Osteoblast (primary cell): ENCODE measurements at regions not wholly inside any gene's neighbourhood (a gene's known extent, or its start where the extent isn't known, plus 50 kb on each side); places are given as distances from the start of the nearest gene placed in this dataset.
"Not testable (repeated sequence)": the region's sequence is repeated elsewhere in the genome, so short reads cannot be mapped to it uniquely, and the experiment has no call there.

ENCODE experiments used
- DNase-seq: peaks from one replicate; pipeline ENCODE4 v3.0.0; 2011; ENCODE audit warnings: low spot score, mixed read lengths; ENCODE audit not compliant: insufficient read length; ENCODE audit errors: missing footprints
- H2AFZ ChIP-seq: 2 replicates; pipeline ENCODE4 v1.6.0; 2011; ENCODE audit warnings: mild to moderate bottlenecking, low read length
- H3K27ac ChIP-seq: 2 replicates; pipeline ENCODE4 v1.5.1; 2011; ENCODE audit warnings: mild to moderate bottlenecking, low read depth, low read length, moderate library complexity
- H3K27me3 ChIP-seq: 2 replicates; pipeline ENCODE4 v1.6.0; 2012; ENCODE audit warnings: mild to moderate bottlenecking, control low read depth, inconsistent platforms, low read length, moderate library complexity; ENCODE audit not compliant: insufficient read depth
- H3K36me3 ChIP-seq: 2 replicates; pipeline ENCODE4 v1.5.1; 2011; ENCODE audit warnings: mild to moderate bottlenecking, low read length, control low read depth, moderate library complexity; ENCODE audit not compliant: insufficient read depth
- H3K4me1 ChIP-seq: 2 replicates; pipeline ENCODE4 v1.5.1; 2011; ENCODE audit warnings: mild to moderate bottlenecking, low read length, control low read depth, moderate library complexity; ENCODE audit not compliant: insufficient read depth
- H3K4me2 ChIP-seq: 2 replicates; pipeline ENCODE4 v1.6.0; 2011; ENCODE audit warnings: mild to moderate bottlenecking, low read length; ENCODE audit not compliant: insufficient read depth
- H3K4me3 ChIP-seq: fragments of 200-600 bp; sonication (generic); 3 replicates; pipeline ENCODE4 v1.5.1; 2012; ENCODE audit warnings: mild to moderate bottlenecking, low read length, inconsistent platforms; ENCODE audit not compliant: insufficient read depth
- H3K79me2 ChIP-seq: 2 replicates; pipeline ENCODE4 v1.6.0; 2012; ENCODE audit warnings: mild to moderate bottlenecking, low read length, control low read depth, inconsistent platforms; ENCODE audit not compliant: insufficient read depth
- H3K9me3 ChIP-seq: 2 replicates; pipeline ENCODE4 v1.5.1; 2011; ENCODE audit warnings: low read depth, low read length, control low read depth
- H4K20me1 ChIP-seq: 2 replicates; pipeline ENCODE4 v1.6.0; 2012; ENCODE audit warnings: mild to moderate bottlenecking, low read length, control low read depth; ENCODE audit not compliant: insufficient read depth
- TF ChIP-seq, protein P1 (sequence below): IDR thresholded peaks from 2 replicates; pipeline ENCODE4 v1.5.1; 2011; ENCODE audit warnings: mild to moderate bottlenecking, low read depth, low read length, moderate library complexity; ENCODE audit errors: extremely low read depth

- no peaks in the 10 kb centered on the region for H3K9me3 ChIP-seq
- no peaks in the 10 kb centered on the region for H3K79me2 ChIP-seq
- H3K36me3 ChIP-seq, result no peaks in the 10 kb centered on the region
- TF ChIP-seq, protein P1, sequence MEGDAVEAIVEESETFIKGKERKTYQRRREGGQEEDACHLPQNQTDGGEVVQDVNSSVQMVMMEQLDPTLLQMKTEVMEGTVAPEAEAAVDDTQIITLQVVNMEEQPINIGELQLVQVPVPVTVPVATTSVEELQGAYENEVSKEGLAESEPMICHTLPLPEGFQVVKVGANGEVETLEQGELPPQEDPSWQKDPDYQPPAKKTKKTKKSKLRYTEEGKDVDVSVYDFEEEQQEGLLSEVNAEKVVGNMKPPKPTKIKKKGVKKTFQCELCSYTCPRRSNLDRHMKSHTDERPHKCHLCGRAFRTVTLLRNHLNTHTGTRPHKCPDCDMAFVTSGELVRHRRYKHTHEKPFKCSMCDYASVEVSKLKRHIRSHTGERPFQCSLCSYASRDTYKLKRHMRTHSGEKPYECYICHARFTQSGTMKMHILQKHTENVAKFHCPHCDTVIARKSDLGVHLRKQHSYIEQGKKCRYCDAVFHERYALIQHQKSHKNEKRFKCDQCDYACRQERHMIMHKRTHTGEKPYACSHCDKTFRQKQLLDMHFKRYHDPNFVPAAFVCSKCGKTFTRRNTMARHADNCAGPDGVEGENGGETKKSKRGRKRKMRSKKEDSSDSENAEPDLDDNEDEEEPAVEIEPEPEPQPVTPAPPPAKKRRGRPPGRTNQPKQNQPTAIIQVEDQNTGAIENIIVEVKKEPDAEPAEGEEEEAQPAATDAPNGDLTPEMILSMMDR, result no peak
- no peak overlapping the region for H3K4me2 ChIP-seq
- peak; percentile 25 for DNase-seq
- H3K4me1 ChIP-seq, result no peaks in the 10 kb centered on the region
- no peak overlapping the region for H3K27ac ChIP-seq
- H4K20me1 ChIP-seq, result no peaks in the 10 kb centered on the region
- no peak overlapping the region for H2AFZ ChIP-seq
- no peak overlapping the region for H3K4me3 ChIP-seq
- no peaks in the 10 kb centered on the region for H3K27me3 ChIP-seq
These were observed 298.8 kb downstream of the RASEF start for GRCh38 chr9:82764061-82764668.

GRCh38 chr9:82774707-82775231, 288.2 kb downstream of the RASEF start:
- not testable (repeated sequence) for H3K27me3 ChIP-seq, H4K20me1 ChIP-seq, DNase-seq, H3K4me2 ChIP-seq, H2AFZ ChIP-seq, H3K4me3 ChIP-seq, H3K4me1 ChIP-seq, H3K36me3 ChIP-seq, H3K27ac ChIP-seq, H3K9me3 ChIP-seq, H3K79me2 ChIP-seq

- Histone ChIP-seq H3K27me3 (no peaks in the 10 kb centered on the region), H3K79me2 (no peaks in the 10 kb centered on the region), H3K36me3 (no peaks in the 10 kb centered on the region), H3K4me2 (no peak overlapping the region), H2AFZ (no peak overlapping the region), H3K27ac (no peak overlapping the region), H3K9me3 (no peaks in the 10 kb centered on the region), H3K4me3 (no peak overlapping the region), H3K4me1 (no peaks in the 10 kb centered on the region), H4K20me1 (no peaks in the 10 kb centered on the region)
- DNase-seq, result no peak
- TF ChIP-seq, protein P1, result no peak
These were observed 286.4 kb downstream of the RASEF start for GRCh38 chr9:82776508-82776907.

DNA sequence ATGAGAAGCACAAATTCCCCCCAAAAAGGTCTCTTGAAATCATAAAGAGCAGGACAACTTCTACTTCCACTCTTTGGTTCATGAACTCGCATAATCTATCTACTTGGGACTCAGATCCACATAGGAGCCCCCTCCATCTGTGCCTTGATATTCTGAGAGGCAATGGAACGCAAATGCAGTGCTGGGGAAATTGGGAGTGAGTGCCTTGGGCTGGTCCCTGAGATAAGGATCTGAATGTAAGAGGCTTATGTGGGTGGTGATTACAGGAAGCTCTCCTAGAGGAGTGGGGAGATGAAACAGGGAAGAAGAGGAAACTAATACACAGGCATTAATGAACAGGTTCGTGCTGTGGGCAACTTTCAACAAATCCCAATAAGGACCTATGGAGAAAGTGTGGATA, 285.6 kb downstream of the RASEF start:
- H3K4me3 ChIP-seq, result no peak overlapping the region
- DNase-seq, result peak; percentile 75
- no peak overlapping the region for H2AFZ ChIP-seq
- no peak overlapping the region for H3K27ac ChIP-seq
- no peaks in the 10 kb centered on the region for H3K27me3 ChIP-seq
- TF ChIP-seq, protein P1, result no peak
- H3K4me2 ChIP-seq, result no peak overlapping the region
- H3K79me2 ChIP-seq, result no peaks in the 10 kb centered on the region
- no peaks in the 10 kb centered on the region for H3K4me1 ChIP-seq
- H3K9me3 ChIP-seq, result no peaks in the 10 kb centered on the region
- H3K36me3 ChIP-seq, result no peaks in the 10 kb centered on the region
- no peaks in the 10 kb centered on the region for H4K20me1 ChIP-seq

GRCh38 chr9:82778923-82779322, 284.0 kb downstream of the RASEF start:
- H3K9me3 ChIP-seq, H3K27ac ChIP-seq, H3K4me2 ChIP-seq, H3K36me3 ChIP-seq, H2AFZ ChIP-seq, H3K27me3 ChIP-seq, H3K79me2 ChIP-seq, H4K20me1 ChIP-seq, H3K4me3 ChIP-seq, DNase-seq, H3K4me1 ChIP-seq: not testable (repeated sequence)
